Bronchial epithelial cell (primary cell): ENCODE measurements at regions not wholly inside any gene's neighbourhood (a gene's known extent, or its start where the extent isn't known, plus 50 kb on each side); places are given as distances from the start of the nearest gene placed in this dataset.

Source experiments
- DNase-seq: peaks from one replicate; pipeline ENCODE4 v3.0.0-alpha.2; 2010; ENCODE audit warnings: low read depth
- FAIRE-seq: peaks from 2 replicates; lab custom pipeline; 2011; peaks lifted over from hg19 to GRCh38; lab: Jason Lieb, UNC
- H3K27me3 ChIP-seq: 2 replicates; pipeline ENCODE4 v1.5.1; 2011; ENCODE audit warnings: low read length; ENCODE audit not compliant: control insufficient read depth, insufficient read depth
- H3K36me3 ChIP-seq: 2 replicates; pipeline ENCODE4 v1.5.1; 2011; ENCODE audit warnings: low read length; ENCODE audit not compliant: control insufficient read depth, insufficient read depth
- H3K4me3 ChIP-seq: 2 replicates; pipeline ENCODE4 v1.5.1; 2011; ENCODE audit warnings: mild to moderate bottlenecking, low read depth, low read length, control low read depth
- TF ChIP-seq, protein P1 (sequence below): IDR thresholded peaks from 2 replicates; pipeline ENCODE4 v1.5.1; 2011; ENCODE audit warnings: mild to moderate bottlenecking, moderate library complexity, low read length, control low read depth, inconsistent platforms; ENCODE audit not compliant: insufficient read depth, severe bottlenecking

DNA sequence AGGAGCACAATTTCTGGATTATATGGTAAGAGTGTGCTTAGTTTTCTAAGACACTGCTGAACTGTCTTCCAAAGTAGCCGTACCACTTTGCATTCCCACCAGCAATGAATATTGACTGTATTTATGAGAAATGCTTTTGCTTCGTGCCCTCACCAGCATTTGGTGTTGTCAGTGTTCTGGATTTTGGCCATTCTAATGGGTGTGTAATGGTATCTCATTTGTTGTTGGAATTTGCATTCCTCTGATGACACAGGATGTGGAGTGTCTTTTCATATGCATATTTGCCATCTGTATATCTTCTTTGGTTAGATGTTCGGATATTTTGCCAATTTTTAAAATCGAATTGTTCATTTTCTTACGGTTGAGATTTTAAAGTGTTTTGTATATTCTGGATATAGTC, 558.5 kb upstream of the FZD8 start:
- DNase-seq (no peak), FAIRE-seq (no peak)
- TF ChIP-seq, protein P1, sequence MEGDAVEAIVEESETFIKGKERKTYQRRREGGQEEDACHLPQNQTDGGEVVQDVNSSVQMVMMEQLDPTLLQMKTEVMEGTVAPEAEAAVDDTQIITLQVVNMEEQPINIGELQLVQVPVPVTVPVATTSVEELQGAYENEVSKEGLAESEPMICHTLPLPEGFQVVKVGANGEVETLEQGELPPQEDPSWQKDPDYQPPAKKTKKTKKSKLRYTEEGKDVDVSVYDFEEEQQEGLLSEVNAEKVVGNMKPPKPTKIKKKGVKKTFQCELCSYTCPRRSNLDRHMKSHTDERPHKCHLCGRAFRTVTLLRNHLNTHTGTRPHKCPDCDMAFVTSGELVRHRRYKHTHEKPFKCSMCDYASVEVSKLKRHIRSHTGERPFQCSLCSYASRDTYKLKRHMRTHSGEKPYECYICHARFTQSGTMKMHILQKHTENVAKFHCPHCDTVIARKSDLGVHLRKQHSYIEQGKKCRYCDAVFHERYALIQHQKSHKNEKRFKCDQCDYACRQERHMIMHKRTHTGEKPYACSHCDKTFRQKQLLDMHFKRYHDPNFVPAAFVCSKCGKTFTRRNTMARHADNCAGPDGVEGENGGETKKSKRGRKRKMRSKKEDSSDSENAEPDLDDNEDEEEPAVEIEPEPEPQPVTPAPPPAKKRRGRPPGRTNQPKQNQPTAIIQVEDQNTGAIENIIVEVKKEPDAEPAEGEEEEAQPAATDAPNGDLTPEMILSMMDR, result no peak
- Histone ChIP-seq H3K27me3 (no peaks in the 10 kb centered on the region), H3K36me3 (no peaks in the 10 kb centered on the region), H3K4me3 (no peak overlapping the region)

DNA sequence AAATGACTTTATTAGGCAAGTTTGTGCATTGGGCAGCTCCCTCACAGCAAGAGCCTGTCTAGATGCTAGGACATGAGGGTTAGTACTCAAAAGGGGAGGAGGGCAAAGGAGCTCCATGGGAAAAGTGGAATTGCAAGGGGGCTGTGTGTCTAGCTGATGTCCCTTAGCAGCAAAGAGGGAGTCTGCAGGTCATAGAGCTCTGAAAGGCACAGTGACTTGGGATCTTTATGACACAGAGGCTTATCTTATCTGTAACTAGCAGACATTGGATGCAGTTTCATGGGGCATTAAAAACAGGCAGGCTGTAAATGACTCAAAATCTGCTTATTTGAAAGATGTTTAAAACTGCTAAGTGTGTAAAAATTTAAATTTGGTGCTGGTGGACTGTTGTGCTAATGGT, 556.2 kb upstream of the FZD8 start:
- FAIRE-seq, result no peak
- no peaks in the 10 kb centered on the region for H3K36me3 ChIP-seq

DNA sequence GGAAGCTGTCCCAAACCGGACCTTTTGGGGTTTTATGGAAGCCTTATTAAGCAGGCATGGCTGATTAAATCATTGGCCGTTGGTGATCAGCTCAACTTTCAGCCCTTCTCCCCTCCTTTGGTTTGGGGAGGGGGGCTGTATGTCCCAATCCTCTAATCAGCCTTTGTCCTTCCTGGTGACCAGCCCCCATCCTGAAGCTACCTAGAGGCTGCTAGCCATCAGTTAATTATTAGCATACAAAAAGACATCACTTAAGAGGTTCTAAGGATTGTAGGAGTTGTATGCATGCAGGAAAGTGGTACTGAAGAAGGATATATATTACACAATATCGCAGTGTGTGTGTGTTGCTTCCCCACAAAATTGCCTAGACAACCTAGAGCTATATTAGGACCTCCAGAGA, 553.3 kb upstream of the FZD8 start:
- Histone ChIP-seq H3K4me3 (no peak overlapping the region), H3K27me3 (no peaks in the 10 kb centered on the region), H3K36me3 (no peaks in the 10 kb centered on the region)
- no peak for FAIRE-seq
- no peak for DNase-seq
- TF ChIP-seq, protein P1, result no peak

More for the DNA sequence above, 556.2 kb upstream of the FZD8 start:
- Histone ChIP-seq H3K4me3 (no peak overlapping the region), H3K27me3 (no peaks in the 10 kb centered on the region)
- DNase-seq, result no peak
- TF ChIP-seq, protein P1, result no peak

DNA sequence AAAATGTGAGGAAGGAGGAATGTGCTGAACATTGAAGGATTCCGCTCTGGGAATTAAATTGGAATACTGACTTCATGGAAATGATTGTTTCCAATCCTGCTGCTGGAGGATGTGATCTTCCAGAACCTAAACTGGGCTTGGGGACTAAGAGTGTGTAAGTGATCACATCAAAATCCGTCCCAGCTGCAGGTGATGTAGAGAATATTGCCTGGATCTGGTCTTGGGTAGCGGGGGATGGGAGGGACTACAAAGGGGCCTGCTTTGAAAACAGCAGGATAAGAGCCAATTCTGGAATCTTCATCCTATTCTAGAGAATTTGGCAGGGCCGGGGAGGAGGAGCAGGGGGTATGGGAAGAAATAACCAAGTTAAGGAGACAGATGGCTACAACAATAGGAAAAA, 552.2 kb upstream of the FZD8 start:
- no peaks in the 10 kb centered on the region for H3K27me3 ChIP-seq
- FAIRE-seq (no peak), DNase-seq (no peak)
- no peaks in the 10 kb centered on the region for H3K36me3 ChIP-seq
- TF ChIP-seq, protein P1, result no peak
- no peak overlapping the region for H3K4me3 ChIP-seq

DNA sequence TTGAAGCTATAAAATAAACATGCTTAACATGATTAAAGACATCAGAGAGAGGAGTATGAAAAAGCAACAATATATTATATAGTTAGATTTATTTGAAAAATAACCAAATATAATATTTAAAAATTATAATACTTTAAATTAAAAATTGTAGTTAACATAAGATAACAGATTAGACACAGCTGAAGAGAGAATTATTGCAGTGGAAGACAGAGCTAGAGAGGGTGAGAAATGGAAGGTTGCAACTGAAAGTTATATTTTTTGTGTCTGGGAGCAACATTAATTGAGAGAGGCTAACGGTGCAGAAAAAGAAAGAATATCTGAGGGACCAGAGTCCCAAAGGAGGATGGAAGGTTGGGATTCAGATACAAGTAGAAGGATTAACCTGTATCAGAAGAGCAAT, 548.9 kb upstream of the FZD8 start:
- TF ChIP-seq, protein P1, result no peak
- FAIRE-seq, result no peak
- H3K27me3 ChIP-seq, result no peaks in the 10 kb centered on the region
- no peak overlapping the region for H3K4me3 ChIP-seq
- DNase-seq, result no peak
- no peaks in the 10 kb centered on the region for H3K36me3 ChIP-seq

DNA sequence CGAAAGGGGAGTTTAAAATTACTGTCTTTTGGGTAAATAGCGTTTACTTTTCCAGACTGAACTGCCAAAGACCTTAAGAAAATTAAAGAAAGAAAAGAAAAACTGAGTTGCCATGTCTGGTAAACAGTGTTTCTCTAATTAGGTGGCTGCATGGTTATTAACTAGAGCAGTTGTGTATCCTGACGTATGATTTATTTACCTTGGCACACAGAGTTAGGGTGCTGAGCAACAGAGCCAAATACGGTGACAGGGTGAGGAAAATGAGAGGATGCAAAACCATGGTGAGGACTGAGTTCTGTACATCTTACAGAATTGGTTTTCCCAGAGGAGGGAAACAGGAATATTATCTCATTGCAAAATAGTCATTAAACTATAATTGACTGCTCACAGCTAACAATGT, 546.4 kb upstream of the FZD8 start:
- DNase-seq (peak; percentile 3), FAIRE-seq (no peak)
- Histone ChIP-seq H3K27me3 (no peaks in the 10 kb centered on the region), H3K36me3 (no peaks in the 10 kb centered on the region), H3K4me3 (no peak overlapping the region)
- TF ChIP-seq, protein P1, result no peak
